ENCODE measurements at regions not wholly inside any gene's neighbourhood (a gene's known extent, or its start where the extent isn't known, plus 50 kb on each side); places are given as distances from the start of the nearest gene placed in this dataset.
"Not testable (repeated sequence)": the region's sequence is repeated elsewhere in the genome, so short reads cannot be mapped to it uniquely, and the experiment has no call there.

DNA sequence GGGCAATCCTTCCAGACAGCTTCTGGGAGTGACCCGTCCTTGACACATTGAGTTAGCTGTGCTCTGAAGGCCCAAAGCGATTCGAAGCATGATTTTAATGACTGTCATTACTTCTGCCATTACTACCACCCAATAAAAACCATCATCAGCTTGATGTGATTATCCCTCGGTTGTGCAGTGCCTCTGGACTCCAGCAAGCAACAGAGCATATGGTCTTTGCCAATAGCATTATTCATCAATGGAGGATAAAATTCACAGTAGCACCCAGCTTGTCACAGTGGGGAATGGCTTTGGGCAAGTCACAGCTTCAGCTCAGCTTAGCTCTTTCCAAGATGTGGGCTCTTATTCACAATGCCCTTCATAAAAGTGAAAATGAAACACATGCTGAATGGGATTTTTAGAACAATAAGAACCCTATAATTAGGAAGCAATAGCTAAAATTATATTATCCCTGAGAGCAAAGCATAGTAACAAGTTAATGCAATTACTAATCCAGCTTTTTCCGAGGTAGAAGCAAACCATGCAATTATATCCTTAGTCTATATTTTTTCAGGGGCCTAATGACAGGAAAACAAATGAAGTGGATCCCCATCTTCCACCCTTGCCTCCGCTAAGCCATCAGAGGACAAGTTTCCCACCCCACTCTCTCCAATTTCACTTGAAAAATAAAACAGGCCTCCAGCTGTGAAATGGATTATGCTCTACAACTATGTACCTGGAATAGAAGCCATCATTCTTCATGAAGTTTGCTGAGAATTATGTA, 163.0 kb upstream of the EEA1 start:
- no peaks in the 10 kb centered on the region for H3K79me2 ChIP-seq (ENCODE audit: low read depth)
- H2AFZ ChIP-seq, result no peak overlapping the region
- no peaks in the 10 kb centered on the region for H3K9me2 ChIP-seq (ENCODE audit: insufficient read depth)
- peaks cover 6% of the 10 kb centered on the region for H3K9me3 ChIP-seq (ENCODE audit: insufficient read depth, low read depth)
- no peak for TF ChIP-seq EZH2 (IDR thresholded peaks at IDR 0.05; ENCODE audit: low read depth)
- H4K20me1 ChIP-seq (ENCODE audit: insufficient read depth), result no peaks in the 10 kb centered on the region; the same call in 1 of the 2 replicates
- H3K36me3 ChIP-seq (ENCODE audit: low read depth), result no peaks in the 10 kb centered on the region
- no TSS peak for BruUV-seq (replicated peaks)
- no peak for DNase-seq
- no peak overlapping the region for H3K27ac ChIP-seq
- peaks cover 27% of the 10 kb centered on the region for H3F3A ChIP-seq (ENCODE audit: insufficient read depth, low read depth)
- CTCF ChIA-PET, result no interaction called here
- intact Hi-C loops (cut with micrococcal nuclease; ENCODE audit: unreplicated experiment), result no loop called here
- H3K27me3 ChIP-seq (ENCODE audit: insufficient read depth, low read depth), result no peaks in the 10 kb centered on the region
- H3K4me2 ChIP-seq, result no peak overlapping the region
- no peak overlapping the region for H3K4me3 ChIP-seq
- H3K4me1 ChIP-seq (replicated peaks; ENCODE audit: insufficient read depth), result peaks cover 43% of the 10 kb centered on the region
- POLR2A ChIA-PET (ENCODE audit: unreplicated experiment), result no interaction called here

DNA sequence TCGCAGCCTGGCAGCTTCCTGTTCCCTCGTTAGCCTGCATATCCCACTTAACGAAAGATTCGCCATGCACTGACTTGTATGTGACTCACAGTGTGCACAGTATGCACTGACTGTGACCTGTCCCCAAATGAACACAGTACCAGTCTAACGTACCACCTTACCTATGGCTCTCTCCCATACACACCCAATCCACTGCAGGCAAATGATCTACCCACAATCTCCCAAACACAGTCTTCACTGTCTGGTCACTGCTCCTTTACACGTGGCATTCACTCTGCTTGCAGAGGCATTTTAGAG, 163.5 kb upstream of the EEA1 start:
- CTCF ChIA-PET, result no interaction called here
- Histone ChIP-seq H2AFZ (no peak overlapping the region), H3K4me1 (replicated peaks; ENCODE audit: insufficient read depth) (peaks cover 39% of the 10 kb centered on the region), H3K36me3 (ENCODE audit: low read depth) (no peaks in the 10 kb centered on the region), H3K27ac (no peak overlapping the region), H3K27me3 (ENCODE audit: insufficient read depth, low read depth) (no peaks in the 10 kb centered on the region), H3K9me2 (ENCODE audit: insufficient read depth) (no peaks in the 10 kb centered on the region), H3K4me2 (no peak overlapping the region), H3K4me3 (no peak overlapping the region), H3F3A (ENCODE audit: insufficient read depth, low read depth) (peaks cover 26% of the 10 kb centered on the region), H3K79me2 (ENCODE audit: low read depth) (no peaks in the 10 kb centered on the region), H4K20me1 (ENCODE audit: insufficient read depth) (no peaks in the 10 kb centered on the region; the same call in 1 of the 2 replicates), H3K9me3 (ENCODE audit: insufficient read depth, low read depth) (peaks cover 6% of the 10 kb centered on the region)
- DNase-seq, result no peak
- intact Hi-C loops (cut with micrococcal nuclease; ENCODE audit: unreplicated experiment), result no loop called here
- POLR2A ChIA-PET (ENCODE audit: unreplicated experiment), result no interaction called here
- TF ChIP-seq, protein P1, sequence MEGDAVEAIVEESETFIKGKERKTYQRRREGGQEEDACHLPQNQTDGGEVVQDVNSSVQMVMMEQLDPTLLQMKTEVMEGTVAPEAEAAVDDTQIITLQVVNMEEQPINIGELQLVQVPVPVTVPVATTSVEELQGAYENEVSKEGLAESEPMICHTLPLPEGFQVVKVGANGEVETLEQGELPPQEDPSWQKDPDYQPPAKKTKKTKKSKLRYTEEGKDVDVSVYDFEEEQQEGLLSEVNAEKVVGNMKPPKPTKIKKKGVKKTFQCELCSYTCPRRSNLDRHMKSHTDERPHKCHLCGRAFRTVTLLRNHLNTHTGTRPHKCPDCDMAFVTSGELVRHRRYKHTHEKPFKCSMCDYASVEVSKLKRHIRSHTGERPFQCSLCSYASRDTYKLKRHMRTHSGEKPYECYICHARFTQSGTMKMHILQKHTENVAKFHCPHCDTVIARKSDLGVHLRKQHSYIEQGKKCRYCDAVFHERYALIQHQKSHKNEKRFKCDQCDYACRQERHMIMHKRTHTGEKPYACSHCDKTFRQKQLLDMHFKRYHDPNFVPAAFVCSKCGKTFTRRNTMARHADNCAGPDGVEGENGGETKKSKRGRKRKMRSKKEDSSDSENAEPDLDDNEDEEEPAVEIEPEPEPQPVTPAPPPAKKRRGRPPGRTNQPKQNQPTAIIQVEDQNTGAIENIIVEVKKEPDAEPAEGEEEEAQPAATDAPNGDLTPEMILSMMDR (conservative IDR thresholded peaks at IDR 0.05), result no peak
- no peak for TF ChIP-seq EZH2 (IDR thresholded peaks at IDR 0.05; ENCODE audit: low read depth)
- no TSS peak for BruUV-seq (replicated peaks)

DNA sequence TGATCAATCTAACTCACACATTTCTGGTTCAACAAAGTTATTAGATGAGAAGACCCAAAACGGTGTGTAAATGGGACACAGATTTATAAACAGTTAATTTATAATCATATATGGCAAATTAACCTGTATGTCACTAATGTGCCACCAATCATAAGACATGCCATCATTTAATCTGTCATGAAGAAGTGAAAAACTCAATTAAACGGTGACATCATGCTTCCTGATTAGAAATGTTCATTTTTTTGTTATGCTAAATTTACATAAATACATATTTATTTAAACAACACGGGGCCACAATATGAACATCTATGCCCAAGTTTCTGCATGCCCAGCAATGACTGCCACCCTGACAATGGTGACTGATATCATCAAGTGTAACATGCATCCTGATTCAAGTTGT, 164.1 kb upstream of the EEA1 start:
- H3F3A ChIP-seq (ENCODE audit: insufficient read depth, low read depth), result peaks cover 19% of the 10 kb centered on the region
- H2AFZ ChIP-seq, result no peak overlapping the region
- H3K4me1 ChIP-seq (replicated peaks; ENCODE audit: insufficient read depth), result peaks cover 33% of the 10 kb centered on the region
- H3K79me2 ChIP-seq (ENCODE audit: low read depth), result no peaks in the 10 kb centered on the region
- H3K27me3 ChIP-seq (ENCODE audit: insufficient read depth, low read depth), result no peaks in the 10 kb centered on the region
- BruUV-seq (replicated peaks), result no TSS peak
- peaks cover 6% of the 10 kb centered on the region for H3K9me3 ChIP-seq (ENCODE audit: insufficient read depth, low read depth)
- H3K4me2 ChIP-seq, result no peak overlapping the region
- no peak overlapping the region for H3K4me3 ChIP-seq
- no peaks in the 10 kb centered on the region for H3K36me3 ChIP-seq (ENCODE audit: low read depth)
- no peaks in the 10 kb centered on the region; the same call in 1 of the 2 replicates for H4K20me1 ChIP-seq (ENCODE audit: insufficient read depth)
- intact Hi-C loops (cut with micrococcal nuclease; ENCODE audit: unreplicated experiment), result no loop called here
- POLR2A ChIA-PET (ENCODE audit: unreplicated experiment), result no interaction called here
- DNase-seq, result no peak
- CTCF ChIA-PET, result no interaction called here
- no peak for TF ChIP-seq EZH2 (IDR thresholded peaks at IDR 0.05; ENCODE audit: low read depth)
- TF ChIP-seq, protein P1 (conservative IDR thresholded peaks at IDR 0.05), result no peak
- H3K9me2 ChIP-seq (ENCODE audit: insufficient read depth), result no peaks in the 10 kb centered on the region
- no peak overlapping the region for H3K27ac ChIP-seq

DNA sequence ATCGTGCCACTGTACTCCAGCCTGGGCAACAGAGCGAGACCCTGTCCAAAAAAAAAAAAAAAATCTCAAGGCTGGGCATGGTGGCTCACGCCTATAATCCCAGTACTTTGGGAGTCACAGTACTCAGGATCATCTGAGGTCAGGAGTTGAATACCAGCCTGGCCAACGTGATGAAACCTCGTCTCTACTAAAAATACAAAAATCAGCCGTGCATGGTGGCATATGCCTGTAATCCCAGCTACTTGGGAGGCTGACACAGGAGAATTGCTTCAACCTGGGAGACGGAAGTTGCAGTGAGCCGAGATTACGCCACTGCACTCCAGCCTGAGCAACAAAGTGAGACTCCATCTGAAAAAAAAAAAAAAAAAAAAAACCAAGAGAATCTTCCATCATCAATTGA, 165.1 kb upstream of the EEA1 start:
- Histone ChIP-seq H3F3A (ENCODE audit: insufficient read depth, low read depth) (peaks cover 16% of the 10 kb centered on the region; the same call in 1 of the 2 replicates), H3K4me1 (replicated peaks; ENCODE audit: insufficient read depth) (peaks cover 23% of the 10 kb centered on the region)
- H3K27me3 ChIP-seq (ENCODE audit: insufficient read depth, low read depth); DNase-seq; BruUV-seq (replicated peaks); intact Hi-C loops (cut with micrococcal nuclease; ENCODE audit: unreplicated experiment); H3K79me2 ChIP-seq (ENCODE audit: low read depth); H3K4me2 ChIP-seq; H3K4me3 ChIP-seq; H3K9me3 ChIP-seq (ENCODE audit: insufficient read depth, low read depth); H3K36me3 ChIP-seq (ENCODE audit: low read depth); H3K27ac ChIP-seq; H4K20me1 ChIP-seq (ENCODE audit: insufficient read depth); H3K9me2 ChIP-seq (ENCODE audit: insufficient read depth); CTCF ChIA-PET; H2AFZ ChIP-seq; POLR2A ChIA-PET (ENCODE audit: unreplicated experiment): not testable (repeated sequence)
